Psoas muscle (tissue), 7 donors: ENCODE measurements at regions not wholly inside any gene's neighbourhood (a gene's known extent, or its start where the extent isn't known, plus 50 kb on each side); places are given as distances from the start of the nearest gene placed in this dataset.

Experiments
- ATAC-seq, 4 donors: fragments of 200-7000 bp; cut with Tn5 transposase; one replicate each; pipeline ENCODE4 v1.9.1; 2020; ENCODE audit warnings: moderate library complexity in 3 of 4, mild to moderate bottlenecking in 2 of 4
- DNase-seq, 2 donors: peaks; one replicate each; pipeline ENCODE4 v3.0.0-alpha.2; 2020
- H3K27ac ChIP-seq: fragments of 200-600 bp; one replicate; pipeline ENCODE4 v1.8.0; 2022
- H3K27me3 ChIP-seq, 3 donors: fragments of 200-600 bp in 1 of 3; one replicate each; pipeline versions ENCODE4 v1.6.1 to v1.8.0; 2013 to 2022; ENCODE audit warnings: low read length in 2 of 3, mild to moderate bottlenecking in 2 of 3, moderate library complexity in 1 of 3; ENCODE audit not compliant: insufficient read depth in 3 of 3
- H3K36me3 ChIP-seq, 2 donors: fragments of 200-600 bp in 1 of 2; one replicate each; pipeline versions ENCODE4 v1.6.1 to v1.8.0; 2013 to 2022; ENCODE audit warnings: low read depth in 1 of 2, mild to moderate bottlenecking in 1 of 2, moderate library complexity in 1 of 2; ENCODE audit not compliant: insufficient read depth in 1 of 2
- H3K4me1 ChIP-seq: fragments of 200-600 bp; one replicate; pipeline ENCODE4 v1.8.0; 2022
- H3K4me3 ChIP-seq: fragments of 200-600 bp; one replicate; pipeline ENCODE4 v1.8.0; 2022; ENCODE audit warnings: mild to moderate bottlenecking
- H3K9me3 ChIP-seq: fragments of 200-600 bp; one replicate; pipeline ENCODE4 v1.8.0; 2022
- CTCF ChIP-seq: fragments of 200-600 bp; IDR thresholded peaks from one replicate; pipeline ENCODE4 v1.8.0; 2022; ENCODE audit warnings: antibody characterized with exemption
- WGBS, 3 donors: extraction: QIAGEN DNeasy Blood & Tissue Kit; methylation state at CpG; one replicate each; pipeline versions ENCODE4 v1.1.6 to v1.1.7; 2013; 5-methylcytosine and 5-hydroxymethylcytosine counted together
- intact Hi-C, 2 donors: fragments of 100-400 bp; cut with DNase I; formaldehyde crosslinking; loops; one replicate each; pipeline versions ENCODE4 v1.11.0 to v1.14.2; 2022
- donor health status: healthy with polysubstance abuse.
- donor health status: DM: no; HTN: no; CAD: no; lungs with moderate emphysema.
- donor health status: Bipolar disorder and iron deficiency.
- donor health status: healthy.
- donor health status: DM: yes; HTN: yes; CAD: no.
- donor health status: DM: no; HTN: no; CAD: no.
- donor health status: DM: yes; HTN: yes; CAD: no.

- Histone ChIP-seq H3K36me3 (no peaks in the 10 kb centered on the region), H3K27ac (no peak overlapping the region), H3K4me1 (peaks cover 24% of the 10 kb centered on the region), H3K9me3 (no peaks in the 10 kb centered on the region), H3K27me3 (no peaks in the 10 kb centered on the region), H3K4me3 (no peak overlapping the region)
- WGBS, 3 donors: 68 to 77% (median 76%) methylated on average over 3 of the region's 3 CpGs
- ATAC-seq (no peak), DNase-seq (no peak)
- no peak for TF ChIP-seq CTCF
- intact Hi-C loops: no loop called here
Observed at GRCh38 chr1:56326056-56326455, 253.3 kb downstream of the PLPP3 start.

- ATAC-seq (no peak), DNase-seq (no peak)
- Histone ChIP-seq H3K27me3 (no peaks in the 10 kb centered on the region), H3K4me3 (no peak overlapping the region), H3K36me3 (no peaks in the 10 kb centered on the region), H3K27ac (no peak overlapping the region), H3K4me1 (peaks cover 14% of the 10 kb centered on the region), H3K9me3 (no peaks in the 10 kb centered on the region)
- intact Hi-C loops: no loop called here
- no peak for TF ChIP-seq CTCF
- WGBS, 3 donors: 89 to 100% (median 98%) methylated on average over 1 of the region's 1 CpG
Observed at GRCh38 chr1:56324504-56324903, 254.9 kb downstream of the PLPP3 start.

GRCh38 chr1:56322211-56322610 is 257.2 kb downstream of the PLPP3 start:
- intact Hi-C loops: no loop called here
- peak in 2 of 4 donors; percentile 57 to 83 for ATAC-seq
- no peak for DNase-seq

GRCh38 chr1:56321150-56321490 is 258.2 kb downstream of the PLPP3 start:
- Histone ChIP-seq H3K9me3 (no peaks in the 10 kb centered on the region), H3K4me1 (peaks cover 14% of the 10 kb centered on the region), H3K27me3 (no peaks in the 10 kb centered on the region), H3K36me3 (peaks cover 0 to 4% of the 10 kb centered on the region in 2 donors), H3K4me3 (no peak overlapping the region), H3K27ac (no peak overlapping the region)
- ATAC-seq: no peak
- no peak for DNase-seq
- no peak for TF ChIP-seq CTCF
- 80 to 92% (median 85%) methylated on average over 4 of the region's 4 CpGs for WGBS, 3 donors
- intact Hi-C loops: no loop called here

More at GRCh38 chr1:56322211-56322610, 257.2 kb downstream of the PLPP3 start:
- Histone ChIP-seq H3K9me3 (no peaks in the 10 kb centered on the region), H3K4me1 (peaks cover 14% of the 10 kb centered on the region), H3K4me3 (no peak overlapping the region), H3K27me3 (no peaks in the 10 kb centered on the region), H3K27ac (peak overlapping the region; percentile 47), H3K36me3 (peaks cover 0 to 4% of the 10 kb centered on the region in 2 donors)
- WGBS, 3 donors: 36 to 78% (median 47%) methylated on average over 3 of the region's 3 CpGs
- TF ChIP-seq CTCF: no peak

GRCh38 chr1:56320464-56321149 is 258.8 kb downstream of the PLPP3 start:
- H3K27ac ChIP-seq: no peak overlapping the region
- 58 to 76% (median 59%) methylated on average over 3 of the region's 3 CpGs for WGBS, 3 donors
- no peaks in the 10 kb centered on the region for H3K9me3 ChIP-seq
- intact Hi-C loops: no loop called here
- H3K4me3 ChIP-seq: no peak overlapping the region
- H3K27me3 ChIP-seq: no peaks in the 10 kb centered on the region
- peaks cover 0 to 4% of the 10 kb centered on the region in 2 donors for H3K36me3 ChIP-seq
- no peak for TF ChIP-seq CTCF
- H3K4me1 ChIP-seq: peaks cover 14% of the 10 kb centered on the region
- ATAC-seq: no peak
- DNase-seq: no peak
